HL-60 (cell line): ENCODE measurements at regions not wholly inside any gene's neighbourhood (a gene's known extent, or its start where the extent isn't known, plus 50 kb on each side); places are given as distances from the start of the nearest gene placed in this dataset.

Experiments
- CTCF ChIP-seq: IDR thresholded peaks from one replicate; pipeline ENCODE4 v1.5.1; 2011; ENCODE audit warnings: low read length, control low read depth, inconsistent platforms; ENCODE audit not compliant: insufficient read depth
- GABPA ChIP-seq: IDR thresholded peaks from 2 replicates; pipeline ENCODE4 v1.6.1; 2012; ENCODE audit warnings: low read depth
- REST ChIP-seq: IDR thresholded peaks from 2 replicates; pipeline ENCODE4 v1.6.1; 2012; ENCODE audit warnings: low read depth; ENCODE audit not compliant: insufficient replicate concordance

GRCh38 chr5:54764102-54765090 is 221.0 kb downstream of the ESM1 start:
- TF ChIP-seq GABPA, result no peak
- TF ChIP-seq REST, result no peak
- TF ChIP-seq CTCF, result no peak
